GM21423 (cell line): ENCODE measurements at regions not wholly inside any gene's neighbourhood (a gene's known extent, or its start where the extent isn't known, plus 50 kb on each side); places are given as distances from the start of the nearest gene placed in this dataset.

ENCODE experiments used
- ATAC-seq: cut with Tn5 transposase; IDR thresholded peaks from one replicate; pipeline ENCODE4 v1.9.1; 2021; ENCODE audit warnings: mild to moderate bottlenecking, moderate library complexity; ENCODE audit not compliant: unreplicated experiment

DNA sequence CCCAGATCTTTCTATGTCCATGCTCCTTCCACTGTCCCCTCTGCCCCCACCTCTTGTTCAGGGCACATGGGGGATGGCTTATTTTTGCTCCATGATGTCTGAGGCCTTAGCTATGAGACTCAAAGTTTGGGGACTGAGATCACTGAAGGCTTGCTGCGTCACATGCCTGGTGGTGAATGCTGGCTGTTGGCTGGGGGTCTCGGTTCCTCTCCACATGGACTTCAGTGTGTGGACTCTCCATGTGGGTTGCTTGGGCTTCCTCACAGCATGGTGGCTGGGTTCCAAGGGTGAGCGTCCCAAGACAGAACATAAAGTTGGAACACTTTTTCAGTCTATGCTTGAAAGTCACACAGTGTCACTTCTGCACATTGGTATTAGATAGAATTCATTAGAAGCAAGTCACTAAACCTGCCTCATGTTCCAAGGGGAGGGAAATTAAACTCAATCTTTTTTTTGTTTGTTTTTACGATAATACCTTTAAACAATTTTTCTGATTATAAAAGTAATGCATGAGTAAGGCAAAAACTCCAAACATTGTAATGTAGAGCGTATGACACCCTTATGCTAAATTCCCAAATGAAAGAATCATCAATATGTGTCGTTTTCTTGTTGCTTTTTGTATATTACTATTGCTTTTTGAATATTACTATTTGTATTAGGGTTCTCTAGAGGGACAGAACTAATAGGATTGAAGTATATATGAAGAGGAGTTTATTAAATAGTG lies 111.7 kb downstream of the MYCN start:
- ATAC-seq: no peak

DNA sequence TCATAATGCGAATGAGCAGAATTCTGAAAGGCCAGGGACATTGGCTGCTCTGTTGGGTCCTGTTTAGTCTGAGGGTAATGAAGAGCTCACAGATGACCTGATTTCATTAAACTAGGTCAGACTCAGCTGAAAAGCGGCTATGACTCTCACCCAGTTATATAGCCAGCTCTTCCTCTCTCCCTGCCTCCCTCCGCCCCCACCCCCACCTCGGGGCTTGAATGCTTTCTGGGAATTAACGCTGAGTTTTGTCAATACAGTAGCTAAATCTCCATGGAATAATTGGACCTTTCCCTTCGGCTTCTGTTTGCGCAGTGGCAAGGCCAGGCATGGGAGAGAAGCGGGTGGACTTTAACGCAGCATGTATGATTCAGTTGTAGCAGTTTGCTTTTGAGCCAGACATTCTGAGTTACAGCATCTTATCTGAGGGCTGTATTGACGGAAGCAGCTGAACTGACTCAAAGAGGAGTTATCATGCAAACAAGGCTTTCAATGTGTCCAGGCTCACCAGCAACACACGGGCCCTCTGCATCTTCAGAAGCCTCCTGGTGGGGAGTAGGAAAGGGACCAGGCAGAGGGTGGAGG lies 110.6 kb downstream of the MYCN start:
- ATAC-seq: no peak

- ATAC-seq: no peak
Measured at GRCh38 chr2:16050261-16050907, 110.0 kb downstream of the MYCN start.

- no peak for ATAC-seq
Measured at GRCh38 chr2:16049406-16049805, 109.1 kb downstream of the MYCN start.

- no peak for ATAC-seq
Measured at GRCh38 chr2:16048466-16048865, 108.1 kb downstream of the MYCN start.

DNA sequence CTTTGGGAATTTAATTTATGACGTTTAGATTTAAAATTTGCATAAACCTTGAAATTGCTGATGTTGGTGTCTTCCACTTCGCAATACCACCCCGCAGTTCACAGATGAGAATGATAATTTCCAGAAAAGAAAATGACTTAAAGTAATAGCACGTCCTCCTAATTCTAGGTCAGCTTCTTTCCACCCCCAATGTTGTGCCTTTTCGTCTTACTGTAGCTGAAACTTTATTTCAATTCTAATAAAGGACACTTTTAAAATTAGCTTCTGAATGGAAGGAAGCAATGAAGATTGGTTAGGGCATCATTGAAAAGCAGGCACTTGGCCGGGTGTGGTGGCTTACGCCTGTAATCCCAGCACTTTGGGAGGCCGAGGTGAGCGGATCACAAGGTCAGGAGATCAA lies 107.4 kb downstream of the MYCN start:
- ATAC-seq: no peak

DNA sequence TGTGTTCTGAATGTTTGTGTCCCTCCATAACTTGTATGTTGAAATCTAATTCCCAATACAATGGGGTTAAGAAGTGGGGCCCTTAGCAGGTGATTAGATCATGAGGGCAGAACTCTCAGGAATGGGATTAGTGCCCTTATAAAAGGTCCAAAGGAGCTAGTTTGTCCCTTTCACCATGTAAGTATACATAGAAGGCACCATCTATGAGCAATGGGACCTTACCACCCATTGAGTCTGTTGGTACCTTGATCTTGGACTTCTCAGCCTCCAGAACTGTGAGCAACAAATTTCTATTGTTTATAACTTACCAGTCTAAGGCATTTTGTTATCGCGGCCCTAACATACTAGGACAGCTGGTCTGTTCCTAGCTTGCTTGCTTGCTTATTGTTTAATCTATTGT lies 106.3 kb downstream of the MYCN start:
- no peak for ATAC-seq

- no peak for ATAC-seq
Measured at GRCh38 chr2:16045653-16046352, 105.5 kb downstream of the MYCN start.

GRCh38 chr2:16044946-16045456 lies 104.7 kb downstream of the MYCN start:
- ATAC-seq: no peak

DNA sequence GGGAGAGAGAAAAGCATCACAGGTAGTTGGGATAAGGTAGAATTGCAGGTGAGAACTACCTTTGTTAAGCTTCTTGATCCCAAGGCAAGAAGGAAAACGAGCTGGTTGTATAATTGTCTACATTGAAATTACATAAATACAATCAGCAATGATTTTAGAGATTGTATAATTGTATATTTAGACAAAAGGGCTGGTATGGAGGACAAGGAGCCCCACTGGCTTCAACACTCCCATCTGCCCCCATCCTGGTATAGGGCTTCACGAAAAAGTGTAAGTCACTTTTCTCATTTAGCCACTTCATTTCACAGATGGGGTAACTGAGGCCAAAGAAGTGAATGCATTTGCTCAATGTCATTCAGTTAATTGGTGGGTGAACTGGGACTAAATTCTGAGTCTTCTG lies 103.3 kb downstream of the MYCN start:
- no peak for ATAC-seq

GRCh38 chr2:16043192-16043591 lies 102.8 kb downstream of the MYCN start:
- no peak for ATAC-seq

- no peak for ATAC-seq
Measured at GRCh38 chr2:16042201-16042700, 101.9 kb downstream of the MYCN start.

DNA sequence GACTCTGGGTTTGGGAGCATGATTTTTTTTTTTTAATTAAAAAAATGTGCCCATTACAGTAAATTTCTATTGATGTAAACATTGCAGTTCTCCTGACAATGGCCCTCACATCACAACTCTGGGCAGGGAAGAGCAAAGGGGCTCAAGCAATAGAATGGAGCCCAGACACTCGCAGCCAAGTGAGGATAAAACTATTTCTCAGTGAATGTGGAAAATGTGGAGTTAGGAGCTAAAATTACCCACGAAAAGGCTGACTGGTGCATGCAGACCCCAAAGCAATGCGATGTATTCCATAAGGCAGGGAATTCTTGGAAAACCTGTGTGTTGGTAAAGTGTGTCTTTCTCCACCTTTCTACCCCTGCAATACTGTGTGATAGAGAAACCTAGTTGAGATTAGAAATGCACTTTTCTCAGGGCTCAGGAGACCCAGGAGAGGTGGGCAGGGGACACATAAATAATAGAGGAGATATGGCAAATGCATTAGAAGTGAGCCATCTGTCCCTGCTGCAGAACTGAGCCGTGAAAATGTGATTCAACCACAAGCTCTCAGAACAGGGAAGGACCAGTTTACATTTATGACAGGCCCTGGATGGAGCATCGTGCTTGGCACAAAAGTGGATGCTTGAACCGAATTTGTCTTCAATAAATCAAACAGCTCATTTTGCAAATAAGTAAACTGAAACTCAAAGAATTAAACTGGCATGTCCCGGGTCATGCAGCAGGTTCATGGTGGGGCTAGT lies 100.1 kb downstream of the MYCN start:
- ATAC-seq: no peak

DNA sequence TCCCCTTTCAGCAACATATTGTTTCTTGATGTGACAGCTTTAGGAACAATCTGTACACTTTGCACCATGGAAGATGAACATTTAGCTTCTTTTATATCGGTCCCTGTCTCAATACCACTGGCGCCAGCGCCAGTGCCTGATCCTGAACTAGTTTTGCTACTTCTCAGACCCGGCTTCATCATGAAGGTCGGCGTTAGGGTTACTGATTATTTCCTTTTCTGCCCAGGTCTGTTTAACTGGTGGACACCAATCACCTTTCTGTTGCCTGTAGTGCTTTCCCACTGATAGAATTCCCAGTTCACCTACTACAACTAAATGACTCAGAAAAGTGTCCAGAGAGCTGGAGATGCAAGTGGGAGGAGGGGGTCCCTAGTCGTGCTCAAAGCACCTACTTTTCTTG lies 99.5 kb downstream of the MYCN start:
- ATAC-seq: no peak

- no peak for ATAC-seq
Measured at GRCh38 chr2:16039055-16039454, 98.7 kb downstream of the MYCN start.

GRCh38 chr2:16038621-16039020 lies 98.3 kb downstream of the MYCN start:
- no peak for ATAC-seq

GRCh38 chr2:16037808-16038457 lies 97.6 kb downstream of the MYCN start:
- no peak for ATAC-seq

- no peak for ATAC-seq
Measured at GRCh38 chr2:16036951-16037350, 96.6 kb downstream of the MYCN start.

GRCh38 chr2:16035747-16036745 lies 95.7 kb downstream of the MYCN start:
- no peak for ATAC-seq
